ENCODE measurements at regions not wholly inside any gene's neighbourhood (a gene's known extent, or its start where the extent isn't known, plus 50 kb on each side); places are given as distances from the start of the nearest gene placed in this dataset.
A peak's percentile ranks its signal among the peaks of the same experiment; 100 is the strongest.
"Not testable (repeated sequence)": the region's sequence is repeated elsewhere in the genome, so short reads cannot be mapped to it uniquely, and the experiment has no call there.

DNA sequence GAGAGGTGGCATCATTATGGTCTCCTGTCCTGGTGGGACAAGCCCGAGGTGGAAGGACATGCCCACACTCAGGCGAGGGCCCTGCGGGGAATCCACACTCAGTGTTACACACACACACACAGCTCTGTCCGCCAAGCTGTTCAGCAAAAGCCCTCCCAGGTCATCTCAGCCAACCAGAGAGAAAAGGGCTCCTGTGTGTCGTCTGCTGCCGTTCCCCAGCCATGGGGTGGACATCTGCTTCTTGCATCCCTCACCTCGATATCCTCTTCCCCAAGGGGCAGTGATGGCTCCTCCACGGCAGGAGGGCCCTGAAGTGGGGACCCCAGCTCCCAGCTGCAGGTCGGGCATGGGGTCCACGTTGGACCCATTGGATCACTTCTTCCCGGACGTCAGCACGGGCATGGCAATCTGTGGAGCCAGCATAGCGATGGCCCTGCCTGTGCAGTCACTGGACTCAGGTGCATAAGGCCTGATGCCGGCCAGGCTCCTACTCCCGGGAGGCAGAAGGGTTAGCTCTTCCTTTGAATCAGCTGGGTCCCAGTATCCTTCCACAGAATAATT lies 290.1 kb downstream of the C16orf95 start:
- no peaks in the 10 kb centered on the region for H3K36me3 Mint-ChIP-seq
- H3K4me1 Mint-ChIP-seq, result peaks cover 0 to 3% (median 0%) of the 10 kb centered on the region in 4 donors
- no peak overlapping the region for H3K27ac Mint-ChIP-seq
- no peak overlapping the region for H3K4me3 Mint-ChIP-seq
- peaks cover under 1 to 19% (median 5%) of the 10 kb centered on the region in 5 donors for H3K27me3 Mint-ChIP-seq
- POLR2A ChIA-PET, result no interaction called here
- no peak for ATAC-seq
- peaks cover 0 to 17% (median 3%) of the 10 kb centered on the region in 9 donors for H3K9me3 Mint-ChIP-seq
- no peak for DNase-seq

DNA sequence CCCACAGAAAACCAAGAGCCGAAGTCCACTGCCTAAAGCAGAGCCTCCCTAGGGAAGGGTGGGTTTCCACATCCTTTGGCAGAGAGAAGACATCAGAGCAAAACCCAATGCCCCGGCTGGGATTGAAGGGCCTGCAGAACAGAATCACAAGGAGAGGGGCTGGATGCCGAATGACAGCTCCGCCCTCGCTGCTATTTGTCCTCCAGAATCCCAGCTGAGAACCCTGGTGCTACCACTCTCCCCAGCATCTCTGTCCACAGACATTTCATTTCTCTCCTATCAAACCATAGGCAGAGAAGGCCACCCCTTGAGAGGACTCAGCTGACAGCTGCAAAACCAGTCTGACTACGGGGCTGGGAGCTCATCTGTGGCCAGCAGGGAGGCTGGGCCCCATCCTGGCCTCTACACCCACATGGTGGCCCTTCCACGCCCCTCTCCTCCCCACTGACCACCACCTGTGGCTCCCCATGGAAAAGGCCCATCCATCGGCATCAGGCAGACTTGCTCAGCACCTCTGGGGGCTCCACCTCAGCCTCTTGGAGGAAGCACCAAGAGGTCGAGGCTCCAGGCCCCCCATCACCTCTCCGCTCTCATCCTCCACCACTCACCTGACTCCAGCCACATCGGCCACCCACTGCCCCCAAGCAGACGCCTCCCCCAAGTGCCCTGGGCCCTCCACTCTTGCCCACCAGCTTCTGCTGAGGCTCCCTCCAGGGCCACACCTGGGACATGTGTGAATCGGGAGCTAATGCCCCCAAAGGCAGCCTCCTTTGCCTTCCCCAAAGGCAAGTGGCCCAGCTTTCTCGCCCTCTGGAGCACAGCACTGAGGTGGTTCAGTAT lies 288.5 kb downstream of the C16orf95 start:
- H3K4me1 Mint-ChIP-seq, result peaks cover 0 to 3% (median 0%) of the 10 kb centered on the region in 4 donors
- peaks cover 0 to 28% (median 5%) of the 10 kb centered on the region in 5 donors for H3K27me3 Mint-ChIP-seq
- no peak overlapping the region for H3K4me3 Mint-ChIP-seq
- POLR2A ChIA-PET, result no interaction called here
- H3K9me3 Mint-ChIP-seq, result peaks cover 0 to 19% (median 7%) of the 10 kb centered on the region in 9 donors
- no peaks in the 10 kb centered on the region for H3K36me3 Mint-ChIP-seq
- no peak overlapping the region for H3K27ac Mint-ChIP-seq
- no peak for ATAC-seq
- DNase-seq, result no peak

DNA sequence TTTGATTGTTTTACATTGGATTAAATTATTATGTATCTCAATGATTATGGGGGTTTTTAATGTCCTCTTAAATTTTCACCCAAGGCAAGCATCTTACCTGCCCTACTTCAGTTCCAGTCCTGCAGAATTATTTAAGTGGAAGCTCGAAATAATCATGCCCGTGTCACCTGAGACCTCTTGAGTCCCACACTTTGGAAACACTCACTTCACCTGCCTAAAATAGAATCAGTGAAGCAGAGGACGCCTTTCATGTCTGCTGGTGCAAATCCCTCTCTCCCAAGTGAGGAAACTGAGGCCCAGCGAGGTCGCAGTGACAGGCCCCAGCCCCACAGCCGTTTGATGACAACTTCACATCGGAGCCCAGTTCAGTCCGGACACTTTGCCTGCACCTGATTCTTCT lies 284.6 kb downstream of the C16orf95 start:
- no peaks in the 10 kb centered on the region for H3K36me3 Mint-ChIP-seq
- H3K9me3 Mint-ChIP-seq, result peaks cover 0 to 19% (median 7%) of the 10 kb centered on the region in 9 donors
- DNase-seq (no peak), ATAC-seq (no peak)
- H3K4me1 Mint-ChIP-seq, result peaks cover 0 to 3% (median 0%) of the 10 kb centered on the region in 4 donors
- H3K27ac Mint-ChIP-seq, result no peak overlapping the region
- POLR2A ChIA-PET, result no interaction called here
- H3K27me3 Mint-ChIP-seq, result peaks cover 0 to 24% (median 3%) of the 10 kb centered on the region in 5 donors
- no peak overlapping the region for H3K4me3 Mint-ChIP-seq

DNA sequence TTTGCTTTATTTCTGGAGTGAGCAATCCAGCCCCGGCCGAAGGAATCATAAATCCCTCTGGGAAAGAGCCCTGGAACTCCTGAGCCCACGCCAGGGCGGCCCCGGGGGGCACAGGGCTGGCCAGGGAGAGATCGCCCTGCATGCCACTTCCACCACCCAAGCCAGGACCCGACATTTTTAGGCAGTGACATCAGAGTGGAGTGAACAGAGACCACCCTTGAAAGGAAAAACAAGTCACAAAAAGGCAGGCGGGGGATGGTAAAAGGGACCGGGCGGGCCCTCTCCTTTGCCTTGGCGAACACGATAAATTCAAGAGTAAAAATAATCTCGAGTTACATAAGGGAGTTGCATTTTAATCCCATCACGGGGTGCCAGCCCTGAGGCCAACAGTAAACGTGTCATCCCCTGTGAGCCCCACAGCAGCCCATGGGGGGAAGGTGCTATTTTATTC lies 284.1 kb downstream of the C16orf95 start:
- no peak for ATAC-seq
- peak overlapping the region in 1 of 10 donors; percentile 18 for H3K27ac Mint-ChIP-seq
- peaks cover 0 to 3% (median 0%) of the 10 kb centered on the region in 4 donors for H3K4me1 Mint-ChIP-seq
- H3K27me3 Mint-ChIP-seq, result peaks cover 0 to 19% (median 3%) of the 10 kb centered on the region in 5 donors
- no peaks in the 10 kb centered on the region for H3K36me3 Mint-ChIP-seq
- POLR2A ChIA-PET, result no interaction called here
- H3K9me3 Mint-ChIP-seq, result peaks cover 0 to 19% (median 7%) of the 10 kb centered on the region in 9 donors
- no peak overlapping the region for H3K4me3 Mint-ChIP-seq
- no peak for DNase-seq

DNA sequence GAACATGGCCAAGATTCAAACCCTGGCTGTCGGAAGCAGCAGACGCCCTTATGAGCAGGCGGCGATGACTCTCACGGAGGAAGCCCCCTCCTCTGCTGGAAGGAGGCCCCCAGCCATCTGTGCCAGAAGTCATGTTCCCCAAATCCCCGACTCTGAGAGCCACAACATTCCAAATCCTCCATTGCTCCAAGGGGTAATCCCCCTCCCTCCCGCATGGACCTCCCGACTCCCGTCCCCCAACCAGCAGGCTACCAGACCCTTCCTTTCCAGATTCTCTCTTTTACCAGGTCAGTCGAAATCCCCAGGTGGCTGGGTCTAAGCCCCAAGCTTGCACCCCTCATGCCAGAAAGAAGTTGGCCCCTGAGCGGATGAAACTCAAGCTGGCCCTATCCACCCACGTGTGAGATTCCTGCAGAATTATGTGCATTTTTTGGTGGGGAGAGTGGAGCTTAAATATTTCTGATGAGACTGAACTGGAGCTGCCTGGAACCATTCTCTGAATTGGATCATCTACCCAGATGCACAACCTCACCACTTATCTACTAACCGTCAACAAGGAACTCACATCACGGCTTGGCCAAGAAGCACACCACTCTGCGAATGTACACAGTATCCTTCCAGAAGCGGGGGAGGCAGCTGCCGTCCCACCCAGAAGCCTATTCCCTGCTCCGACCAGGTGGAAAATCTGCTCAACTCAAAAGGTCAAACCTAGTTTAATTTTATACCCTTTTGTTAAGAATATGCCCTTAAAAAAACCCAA lies 283.5 kb downstream of the C16orf95 start:
- no peak for DNase-seq
- Mint-ChIP-seq H3K27me3 (peaks cover 0 to 18% (median 3%) of the 10 kb centered on the region in 5 donors), H3K4me3 (no peak overlapping the region), H3K27ac (no peak overlapping the region), H3K4me1 (peaks cover 0 to 3% (median 0%) of the 10 kb centered on the region in 4 donors), H3K9me3 (peaks cover 0 to 19% (median 7%) of the 10 kb centered on the region in 9 donors), H3K36me3 (no peaks in the 10 kb centered on the region)
- no peak for ATAC-seq
- POLR2A ChIA-PET, result no interaction called here

DNA sequence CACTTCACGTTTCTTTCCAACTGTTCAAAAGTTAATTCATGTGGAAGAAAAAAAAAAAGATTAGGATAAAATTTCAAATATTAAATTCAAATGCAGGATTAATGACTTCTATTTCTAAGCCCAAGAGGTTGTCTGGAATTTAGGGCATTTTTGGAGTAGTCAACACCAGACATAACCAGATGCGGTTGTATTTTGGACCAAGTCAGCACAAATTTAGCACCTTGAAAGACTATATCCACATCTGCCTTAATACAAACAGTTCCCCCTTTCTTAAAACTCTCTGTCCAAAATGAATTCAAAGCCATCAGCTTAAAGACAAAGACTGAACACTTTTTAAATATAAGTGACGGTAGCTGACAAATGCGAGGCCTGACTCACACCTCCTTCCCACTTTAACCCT lies 282.9 kb downstream of the C16orf95 start:
- H3K9me3 Mint-ChIP-seq, result peaks cover 0 to 19% (median 3%) of the 10 kb centered on the region in 9 donors
- peaks cover 0 to 3% (median 0%) of the 10 kb centered on the region in 4 donors for H3K4me1 Mint-ChIP-seq
- no peaks in the 10 kb centered on the region for H3K36me3 Mint-ChIP-seq
- peaks cover 2 to 13% (median 3%) of the 10 kb centered on the region in 5 donors for H3K27me3 Mint-ChIP-seq
- H3K4me3 Mint-ChIP-seq, result no peak overlapping the region
- POLR2A ChIA-PET, result no interaction called here
- ATAC-seq (no peak), DNase-seq (no peak)
- H3K27ac Mint-ChIP-seq, result no peak overlapping the region

DNA sequence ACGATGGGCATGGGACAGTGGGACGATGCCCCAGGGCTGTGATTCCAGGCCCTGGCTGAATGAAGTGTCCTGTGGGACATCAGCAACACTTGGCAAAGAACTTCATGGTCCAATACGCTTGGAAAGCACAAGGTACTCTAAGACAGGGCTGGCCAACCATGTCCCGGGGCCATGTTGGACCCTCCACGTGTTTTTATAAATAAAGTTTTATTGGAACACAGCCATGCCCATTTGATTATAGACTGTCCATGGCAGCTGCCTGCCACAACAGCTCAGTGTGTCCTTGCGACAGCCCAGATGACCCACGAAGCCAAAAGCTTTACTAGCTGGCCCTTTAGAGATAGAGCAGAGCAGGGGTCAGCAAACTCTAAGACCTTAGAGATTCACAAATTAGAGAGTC lies 282.1 kb downstream of the C16orf95 start:
- ATAC-seq (no peak), DNase-seq (no peak)
- Mint-ChIP-seq H3K36me3 (no peaks in the 10 kb centered on the region), H3K27ac (no peak overlapping the region), H3K4me3 (no peak overlapping the region), H3K9me3 (peaks cover 0 to 14% (median 0%) of the 10 kb centered on the region in 9 donors), H3K27me3 (peaks cover 2 to 11% (median 3%) of the 10 kb centered on the region in 5 donors), H3K4me1 (no peaks in the 10 kb centered on the region)
- POLR2A ChIA-PET, result no interaction called here

DNA sequence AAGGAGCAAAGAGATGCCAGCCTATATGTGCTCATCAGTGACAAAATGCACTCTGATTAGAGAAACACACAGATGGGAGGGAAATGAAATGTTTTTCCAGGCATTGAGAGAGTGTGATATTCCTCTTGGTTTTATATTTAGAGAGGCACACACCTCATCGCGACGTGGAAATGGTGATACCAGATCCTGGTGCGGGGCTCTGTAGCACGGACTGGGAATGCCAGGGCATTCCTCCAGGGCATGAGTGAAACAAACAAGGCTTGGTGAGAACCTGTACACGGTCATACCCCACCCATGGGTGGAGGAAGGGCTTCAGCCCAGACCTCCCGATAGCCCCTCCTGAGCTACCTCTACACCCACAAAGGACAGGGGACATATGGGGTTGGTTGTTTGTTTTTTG lies 280.2 kb downstream of the C16orf95 start:
- Mint-ChIP-seq H3K9me3 (peaks cover 0 to 4% (median 0%) of the 10 kb centered on the region in 9 donors), H3K4me3 (no peak overlapping the region), H3K36me3 (no peaks in the 10 kb centered on the region), H3K27me3 (peaks cover under 1 to 15% (median 3%) of the 10 kb centered on the region in 5 donors), H3K4me1 (peaks cover 0 to 2% (median 0%) of the 10 kb centered on the region in 4 donors), H3K27ac (no peak overlapping the region)
- POLR2A ChIA-PET, result no interaction called here
- no peak for DNase-seq
- no peak for ATAC-seq

DNA sequence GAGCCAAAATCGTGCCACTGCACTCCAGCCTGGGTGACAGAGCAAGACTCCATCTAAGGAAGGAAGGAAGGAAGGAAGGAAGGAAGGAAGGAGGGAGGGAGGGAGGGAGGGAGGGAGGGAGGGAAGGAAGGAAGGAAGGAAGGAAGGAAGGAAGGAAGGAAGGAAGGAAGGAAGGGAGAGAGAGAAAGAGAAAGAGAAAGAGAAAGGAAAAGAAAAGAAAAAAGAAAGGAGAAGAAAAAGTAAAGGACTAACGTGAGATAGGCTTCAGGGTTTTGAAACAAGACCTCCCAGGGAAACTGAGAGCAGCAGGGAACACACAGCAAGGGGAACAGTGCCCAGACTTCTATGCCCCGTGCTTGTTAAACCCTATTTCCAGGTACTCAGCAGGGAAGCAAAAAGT lies 278.7 kb downstream of the C16orf95 start:
- H3K4me3 Mint-ChIP-seq, POLR2A ChIA-PET, H3K4me1 Mint-ChIP-seq, H3K9me3 Mint-ChIP-seq, H3K36me3 Mint-ChIP-seq, H3K27ac Mint-ChIP-seq, H3K27me3 Mint-ChIP-seq, ATAC-seq, DNase-seq: not testable (repeated sequence)

DNA sequence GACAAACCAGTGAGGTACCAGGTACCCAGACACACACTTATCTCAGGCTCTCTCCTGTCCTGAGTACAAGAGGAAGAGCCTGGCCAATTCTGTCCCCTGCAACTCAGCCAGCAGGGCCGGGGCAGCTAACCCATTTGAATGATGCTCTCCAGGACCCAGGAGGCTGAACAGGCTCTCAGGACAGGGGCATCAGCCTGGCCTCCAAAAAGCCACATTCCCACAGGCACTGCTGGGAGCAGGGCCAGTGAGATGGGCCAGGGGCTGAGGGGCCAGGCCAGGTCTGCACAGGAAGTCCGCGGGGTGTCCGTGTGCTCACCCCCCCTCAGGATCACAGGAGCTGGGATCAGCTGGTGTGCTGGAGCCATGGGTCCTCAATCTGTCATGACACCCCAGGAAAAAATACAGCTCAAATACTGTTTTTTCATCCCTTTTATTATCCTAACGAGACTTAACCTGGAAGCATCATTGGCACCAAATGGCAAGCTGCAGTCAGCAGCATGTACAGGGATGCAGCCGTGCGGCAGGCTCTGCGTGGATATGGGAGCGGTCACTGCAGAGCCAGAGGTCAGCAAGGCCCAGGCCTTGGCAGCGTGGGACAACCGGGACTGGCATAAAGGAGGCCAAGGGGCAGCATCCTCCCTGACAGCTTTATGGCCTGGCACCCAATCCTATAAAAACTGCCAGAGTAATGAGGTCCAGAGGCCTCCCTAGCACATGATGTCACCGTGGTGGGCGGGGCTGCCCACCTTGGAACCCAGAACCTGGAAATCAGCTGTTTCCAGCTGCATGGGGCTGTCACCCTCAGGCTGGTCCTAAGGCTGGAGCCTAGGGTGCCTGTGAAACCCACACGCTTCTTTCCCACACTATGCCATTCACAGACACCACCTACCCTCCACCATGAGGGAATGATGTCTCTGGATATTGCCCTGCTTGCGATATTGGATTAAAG lies 276.7 kb downstream of the C16orf95 start:
- POLR2A ChIA-PET, result no interaction called here
- Mint-ChIP-seq H3K27ac (no peak overlapping the region), H3K27me3 (peaks cover 0 to 10% (median 3%) of the 10 kb centered on the region in 5 donors), H3K36me3 (no peaks in the 10 kb centered on the region), H3K9me3 (no peaks in the 10 kb centered on the region), H3K4me1 (peaks cover 0 to 2% (median 0%) of the 10 kb centered on the region in 4 donors), H3K4me3 (no peak overlapping the region)
- ATAC-seq (no peak), DNase-seq (peak in 1 of 10 donors; percentile 14)

DNA sequence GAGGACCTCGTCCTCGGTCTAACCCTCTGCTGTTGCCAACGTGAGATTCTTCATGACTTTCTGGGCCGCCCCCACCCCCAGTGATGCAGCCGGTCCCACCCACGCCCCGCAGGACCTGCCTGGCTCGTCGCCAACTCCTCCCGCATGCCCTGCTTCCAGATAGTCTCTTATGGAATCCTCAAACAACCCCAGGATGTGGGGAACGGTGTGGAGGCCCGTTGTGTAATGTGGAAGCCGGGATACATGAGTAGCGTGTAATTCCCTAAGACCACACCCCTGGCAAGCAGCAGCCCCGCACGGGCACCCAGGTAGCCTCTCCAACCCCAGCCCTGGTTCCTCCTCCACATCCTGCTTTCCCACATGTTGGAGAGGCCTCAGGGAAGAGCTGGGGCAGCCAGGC lies 275.9 kb downstream of the C16orf95 start:
- peaks cover 0 to 10% (median 3%) of the 10 kb centered on the region in 5 donors for H3K27me3 Mint-ChIP-seq
- H3K4me3 Mint-ChIP-seq, result no peak overlapping the region
- POLR2A ChIA-PET, result no interaction called here
- peaks cover 0 to 2% (median 0%) of the 10 kb centered on the region in 4 donors for H3K4me1 Mint-ChIP-seq
- no peak overlapping the region for H3K27ac Mint-ChIP-seq
- DNase-seq, result peak in 1 of 10 donors; percentile 31
- ATAC-seq, result no peak
- no peaks in the 10 kb centered on the region for H3K36me3 Mint-ChIP-seq
- no peaks in the 10 kb centered on the region for H3K9me3 Mint-ChIP-seq
